Gastrocnemius medialis (tissue), 4 donors: ENCODE measurements at regions not wholly inside any gene's neighbourhood (a gene's known extent, or its start where the extent isn't known, plus 50 kb on each side); places are given as distances from the start of the nearest gene placed in this dataset.

Experiments
- CTCF ChIP-seq, 5 experiments: fragments of 450-650 bp in 3 of 5; fragments of 200-600 bp in 2 of 5; sonication (generic) in 2 of 5; IDR thresholded peaks in 4 of 5; conservative IDR thresholded peaks in 1 of 5; 1 replicate in 4 of 5; 2 replicates in 1 of 5; pipeline ENCODE4 v1.5.1; 2016 to 2019; ENCODE audit warnings: antibody characterized with exemption in 5 of 5, mild to moderate bottlenecking in 3 of 5, moderate library complexity in 3 of 5
- POLR2A ChIP-seq, 2 donors: fragments of 450-650 bp; IDR thresholded peaks; one replicate each; pipeline ENCODE4 v1.6.1; 2017; ENCODE audit warnings: antibody characterized with exemption in 2 of 2, mild to moderate bottlenecking in 2 of 2, moderate library complexity in 2 of 2

- TF ChIP-seq CTCF (IDR thresholded peaks at IDR 0.05 in 4 of 5, conservative IDR thresholded peaks at IDR 0.05 in 1 of 5) = no peak
- TF ChIP-seq POLR2A (IDR thresholded peaks at IDR 0.05) = no peak
Observed at GRCh38 chr14:28097585-28097984, 669.0 kb upstream of the FOXG1 start.
